HG02884 (cell line): ENCODE measurements at regions not wholly inside any gene's neighbourhood (a gene's known extent, or its start where the extent isn't known, plus 50 kb on each side); places are given as distances from the start of the nearest gene placed in this dataset.
"Not testable (repeated sequence)": the region's sequence is repeated elsewhere in the genome, so short reads cannot be mapped to it uniquely, and the experiment has no call there.

ENCODE experiments used
- ATAC-seq: cut with Tn5 transposase; IDR thresholded peaks from one replicate; pipeline ENCODE4 v1.9.1; 2021; ENCODE audit warnings: mild to moderate bottlenecking, moderate library complexity; ENCODE audit not compliant: unreplicated experiment

DNA sequence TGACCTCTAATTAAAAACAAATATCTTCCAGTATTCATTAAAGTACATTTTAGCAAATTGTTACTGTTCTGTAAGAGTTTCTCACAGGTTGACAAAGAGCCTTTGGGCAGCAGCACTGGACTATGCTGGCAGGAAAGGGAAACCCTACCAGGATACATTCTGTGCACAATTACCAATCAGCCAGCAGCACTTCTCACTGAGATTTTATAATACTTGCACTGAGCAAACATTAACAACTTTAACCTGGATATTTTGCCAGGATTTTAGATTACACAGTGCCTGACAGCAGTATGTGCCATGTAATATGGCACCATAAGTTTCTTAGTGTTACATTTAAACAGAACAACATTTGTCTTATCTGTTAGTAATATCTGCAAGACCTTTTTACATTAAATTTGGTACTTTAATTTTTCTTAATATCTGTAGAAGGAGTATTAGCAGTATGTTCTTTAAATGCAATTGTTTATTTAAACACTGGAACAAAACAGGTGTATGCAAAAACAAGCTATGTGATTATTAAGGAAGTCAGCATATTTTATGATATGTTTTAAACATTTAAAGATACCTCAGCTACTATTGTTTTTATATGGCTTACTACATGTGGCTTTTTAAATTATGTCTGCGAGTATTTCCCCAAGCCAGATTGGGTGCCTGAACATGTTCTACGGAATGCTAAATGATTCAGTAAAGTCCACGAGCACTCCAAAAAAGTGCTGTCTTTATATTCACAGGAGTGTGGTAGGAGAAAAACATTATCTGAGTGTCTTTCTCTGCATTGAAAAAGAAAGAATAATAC is 699.0 kb upstream of the LUZP2 start:
- no peak for ATAC-seq

DNA sequence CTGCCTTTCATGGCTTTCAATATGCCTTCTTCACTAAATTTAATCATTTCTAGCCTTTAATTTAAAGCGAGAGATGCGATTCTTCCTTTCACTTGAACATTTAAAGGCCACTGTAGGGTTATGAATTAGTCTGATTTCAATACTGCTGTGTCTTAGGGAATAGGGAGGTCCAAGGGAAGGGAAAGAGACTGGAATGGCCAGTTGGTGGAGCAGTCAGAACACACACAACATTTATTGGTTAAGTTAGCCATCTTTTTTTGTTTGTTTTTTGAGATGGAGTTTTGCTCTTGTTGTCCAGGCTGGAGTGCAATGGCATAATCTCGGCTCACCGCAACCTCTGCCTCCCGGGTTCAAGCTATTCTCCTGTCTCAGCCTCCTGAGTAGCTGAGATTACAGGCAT is 662.5 kb upstream of the LUZP2 start:
- ATAC-seq: not testable (repeated sequence)

DNA sequence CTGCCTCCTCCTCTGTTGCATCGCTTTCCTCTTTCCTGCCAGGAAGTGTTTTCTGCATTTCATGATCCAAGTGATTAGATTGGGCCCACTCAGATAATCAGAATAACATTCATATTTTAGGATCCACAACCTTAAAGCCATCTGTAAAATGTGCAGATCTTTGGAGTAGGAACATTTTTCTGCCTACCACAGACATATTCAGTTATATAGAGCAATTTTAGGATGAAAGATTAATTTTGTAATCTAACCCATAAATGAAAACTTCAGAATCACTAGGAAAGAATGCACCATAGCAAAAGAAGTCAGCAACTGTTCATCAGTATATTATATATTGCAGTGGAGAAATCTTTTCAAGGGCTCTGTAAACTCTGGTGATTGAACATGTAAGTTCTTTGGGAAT is 659.9 kb upstream of the LUZP2 start:
- no peak for ATAC-seq

DNA sequence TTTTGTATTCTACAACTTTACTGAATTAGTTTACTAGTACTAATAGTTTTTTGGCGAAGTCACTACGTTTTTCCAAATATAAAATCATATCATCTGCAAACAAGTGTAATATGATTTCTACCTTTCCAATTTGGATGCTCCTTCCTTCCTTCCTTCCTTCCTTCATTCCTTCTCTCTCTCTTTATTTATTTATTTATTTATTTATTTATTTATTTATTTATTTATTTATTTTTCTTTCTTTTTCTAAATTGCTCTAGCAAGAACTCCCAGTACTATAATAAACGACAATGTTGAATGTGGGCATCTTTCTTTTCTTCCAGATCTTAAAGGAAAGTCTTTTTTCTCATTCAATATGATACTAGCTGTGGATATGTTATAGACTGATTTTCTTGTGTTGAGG is 656.0 kb upstream of the LUZP2 start:
- no peak for ATAC-seq

DNA sequence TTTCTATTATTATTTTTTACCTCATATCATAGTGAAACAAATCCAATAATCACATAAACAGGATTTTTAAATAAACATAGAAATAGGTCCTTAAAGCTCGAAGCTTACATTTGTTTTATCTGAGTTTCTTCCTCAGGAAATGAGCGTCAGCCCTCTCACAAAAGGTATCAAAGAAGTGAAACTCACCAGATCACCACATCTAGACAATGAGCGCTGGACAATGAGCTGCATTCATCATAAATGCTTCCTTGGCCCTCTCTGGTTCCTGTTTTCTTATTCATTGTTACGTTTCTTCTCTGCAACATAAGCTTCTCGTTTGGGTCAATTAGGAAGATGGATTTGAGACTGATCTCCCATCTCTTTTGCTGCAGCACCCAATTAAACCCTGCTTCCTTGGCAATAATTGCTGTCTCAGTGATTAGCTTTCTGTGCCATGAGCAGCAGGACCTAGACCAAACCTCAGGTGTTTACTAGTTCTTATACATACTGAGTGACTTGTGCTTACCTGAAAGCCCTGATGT is 649.9 kb upstream of the LUZP2 start:
- no peak for ATAC-seq

DNA sequence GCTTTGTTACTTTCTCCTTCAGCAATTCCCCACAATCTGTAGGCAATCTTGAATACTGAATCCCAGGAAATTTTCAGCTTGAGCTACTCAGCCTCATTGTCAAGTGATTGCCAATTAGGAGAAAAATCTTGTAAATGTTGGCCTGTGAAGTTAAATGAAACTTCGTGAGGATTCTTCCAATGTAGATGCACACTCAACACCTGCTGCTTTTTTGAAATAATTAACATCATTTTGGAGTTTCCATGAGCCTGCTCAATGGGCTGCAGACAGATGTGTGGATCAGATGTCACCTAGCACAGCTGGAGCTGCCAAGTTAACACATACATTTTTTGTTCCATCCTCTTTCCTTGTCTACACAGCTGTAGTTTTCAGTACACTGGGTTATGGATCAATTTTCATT is 645.6 kb upstream of the LUZP2 start:
- ATAC-seq: no peak

DNA sequence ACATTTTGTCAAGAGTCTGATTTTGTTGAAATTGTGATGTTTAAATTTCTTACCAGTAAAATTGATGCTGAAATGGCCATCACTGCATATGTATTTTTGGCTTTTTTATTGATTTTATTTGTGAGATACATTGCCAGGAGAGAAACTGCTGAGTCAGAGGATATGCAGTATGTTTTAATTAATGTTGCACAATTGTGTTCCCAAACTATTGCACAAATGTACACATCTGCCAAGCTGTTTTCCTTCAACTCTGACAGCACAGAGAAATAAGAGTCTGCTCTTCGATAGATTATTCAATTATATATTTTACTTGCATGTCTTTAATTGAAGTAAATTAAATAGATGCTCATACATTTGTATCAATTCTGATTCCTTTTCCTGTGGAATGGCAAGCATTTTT is 640.2 kb upstream of the LUZP2 start:
- ATAC-seq: no peak

DNA sequence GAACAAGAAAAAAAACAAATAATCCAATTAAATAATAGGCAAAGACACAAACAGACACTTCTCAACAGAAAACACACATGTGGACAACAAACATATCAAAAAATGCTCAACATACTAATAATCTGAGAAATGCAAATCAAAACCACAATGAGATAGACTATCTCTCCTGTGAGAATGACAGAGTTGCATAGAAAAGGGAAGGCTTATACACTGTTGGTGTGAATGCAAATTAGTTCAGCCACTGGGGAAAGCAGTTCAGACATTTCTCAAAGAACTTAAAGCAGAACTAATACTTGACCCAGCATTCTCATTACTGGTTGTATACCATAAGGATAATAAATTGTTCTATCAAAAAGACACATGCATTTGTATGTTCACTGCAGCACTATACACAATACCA is 637.8 kb upstream of the LUZP2 start:
- ATAC-seq: no peak

DNA sequence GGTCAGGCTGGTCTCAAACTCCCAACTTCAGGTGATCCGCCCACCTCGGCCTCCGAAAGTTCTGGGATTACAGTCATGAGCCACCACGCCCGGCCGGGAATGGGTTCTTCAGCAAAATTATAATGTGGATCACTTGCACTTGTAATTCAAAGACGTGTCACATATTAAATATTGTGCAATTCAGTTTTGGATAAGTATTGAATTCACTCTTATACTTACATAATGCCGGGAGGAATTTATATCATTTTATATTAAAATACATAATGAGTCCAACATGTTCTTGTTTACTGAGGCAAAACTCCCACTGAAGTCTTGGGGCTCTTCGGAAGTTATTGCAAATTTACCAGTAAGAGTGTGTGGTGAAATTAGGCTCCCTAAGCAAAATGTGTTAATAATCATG is 635.2 kb upstream of the LUZP2 start:
- ATAC-seq: no peak

DNA sequence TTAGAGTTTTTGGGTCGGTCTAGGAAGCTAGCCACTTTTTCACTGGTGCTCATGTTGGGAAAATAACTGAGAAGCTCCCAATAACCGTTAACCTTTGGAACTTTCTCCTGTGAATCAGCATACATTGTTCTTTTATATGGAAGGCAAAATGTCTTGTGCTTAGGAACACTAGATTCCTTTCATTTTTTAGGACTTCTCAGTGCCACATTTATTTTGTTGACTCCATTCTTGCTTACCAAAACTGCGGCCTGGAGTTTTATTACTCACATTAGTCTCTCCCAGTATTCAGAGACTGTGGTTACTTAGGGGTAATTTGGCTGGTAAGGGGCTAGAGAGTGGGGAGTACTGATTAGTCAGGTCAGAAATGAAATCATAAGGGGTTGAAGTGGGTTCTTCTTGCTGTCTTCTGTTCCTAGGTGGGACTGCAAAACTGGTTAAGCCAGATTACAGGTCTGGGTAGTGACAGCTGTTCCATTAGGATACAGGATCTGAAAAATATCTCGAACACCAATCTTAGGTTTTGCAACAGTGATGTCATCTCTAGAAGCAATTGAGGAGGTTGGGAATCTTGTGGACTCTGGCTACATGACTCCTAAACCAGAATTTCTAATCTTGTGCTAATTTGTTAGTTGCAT is 631.4 kb upstream of the LUZP2 start:
- ATAC-seq: no peak

DNA sequence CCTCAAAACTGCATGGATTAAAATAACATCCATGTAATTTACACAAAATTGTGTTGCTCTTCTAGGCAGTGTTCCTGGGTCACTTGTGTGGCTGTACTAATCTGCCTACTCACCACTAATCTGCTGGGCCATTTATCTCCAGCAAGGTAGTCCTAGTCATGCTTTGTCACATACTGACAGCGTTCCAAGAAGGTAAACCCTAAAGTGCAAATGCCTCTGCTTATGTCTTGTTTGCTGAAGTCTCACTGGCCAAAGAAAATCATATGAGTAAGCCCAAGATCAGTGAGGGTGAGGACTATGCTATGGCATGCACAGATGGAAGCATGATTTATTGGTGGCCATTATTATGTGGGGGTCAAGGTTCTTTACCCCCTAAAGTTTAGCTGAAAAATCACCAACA is 630.2 kb upstream of the LUZP2 start:
- no peak for ATAC-seq

DNA sequence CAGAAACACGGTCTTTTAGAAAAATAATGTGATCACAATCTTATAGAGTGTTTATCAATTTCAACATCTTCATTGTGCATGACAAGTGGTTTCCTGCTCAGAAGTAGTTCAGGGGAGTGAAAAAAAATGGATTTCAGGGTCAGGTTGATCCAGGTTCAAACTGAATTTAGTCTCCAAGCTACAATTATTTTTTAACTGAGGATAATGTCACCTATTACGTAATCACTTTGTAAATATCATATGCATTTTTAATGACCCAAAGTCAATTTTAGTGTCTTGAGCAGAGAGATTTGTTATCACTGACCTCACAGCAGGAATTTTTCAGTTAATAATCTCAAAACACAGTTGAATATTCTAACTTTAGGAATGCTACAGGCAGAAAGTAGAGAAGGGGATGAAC is 627.2 kb upstream of the LUZP2 start:
- ATAC-seq: no peak

DNA sequence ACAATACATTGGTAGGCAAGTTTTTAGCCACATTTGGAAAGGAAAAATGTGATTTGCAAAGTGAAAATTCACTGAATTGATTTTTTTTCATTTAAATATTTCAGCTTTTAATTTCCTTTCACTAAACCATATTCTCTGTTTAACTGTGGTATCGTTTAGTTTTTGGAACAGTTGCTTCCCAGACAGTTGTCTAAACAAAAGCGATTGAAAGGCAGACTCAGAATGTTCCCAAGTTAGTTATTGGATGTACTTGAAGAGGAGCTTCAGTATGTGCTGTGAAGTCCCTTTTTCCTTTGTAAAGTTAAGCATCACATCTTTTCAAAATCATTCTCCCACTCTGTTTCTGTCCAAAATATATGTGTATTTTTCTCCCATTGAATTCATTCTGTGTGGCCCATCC is 623.4 kb upstream of the LUZP2 start:
- ATAC-seq: no peak

DNA sequence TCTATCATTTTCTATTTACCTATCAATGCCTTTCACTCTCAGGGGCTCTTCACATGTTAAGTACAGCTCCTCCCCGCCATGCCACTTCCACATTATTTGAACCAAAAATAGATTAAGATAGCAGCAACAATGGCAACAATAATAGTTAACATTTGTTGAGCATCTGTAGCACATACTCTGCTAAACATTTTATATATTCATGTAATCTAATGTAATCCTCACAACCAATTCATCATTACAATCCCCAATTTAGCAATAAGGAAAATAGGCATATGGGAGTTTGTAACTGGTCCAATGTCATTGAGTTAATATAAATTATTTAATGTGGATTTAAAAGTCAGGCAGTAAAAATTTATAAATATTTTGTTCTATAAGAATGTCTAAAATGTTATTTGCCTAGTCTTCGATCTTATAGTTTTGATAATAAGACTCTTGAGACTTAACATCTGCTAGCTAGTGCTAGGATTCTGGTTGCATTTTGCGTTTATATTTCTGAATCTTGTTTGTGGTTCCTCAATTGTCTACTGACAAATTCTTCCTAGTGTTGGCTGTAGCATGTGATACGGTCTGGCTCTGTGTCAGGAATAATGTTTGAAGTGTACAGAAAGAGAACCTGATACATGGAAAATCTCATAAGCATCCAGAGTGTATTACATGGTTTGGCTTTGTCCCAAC is 621.5 kb upstream of the LUZP2 start:
- no peak for ATAC-seq

DNA sequence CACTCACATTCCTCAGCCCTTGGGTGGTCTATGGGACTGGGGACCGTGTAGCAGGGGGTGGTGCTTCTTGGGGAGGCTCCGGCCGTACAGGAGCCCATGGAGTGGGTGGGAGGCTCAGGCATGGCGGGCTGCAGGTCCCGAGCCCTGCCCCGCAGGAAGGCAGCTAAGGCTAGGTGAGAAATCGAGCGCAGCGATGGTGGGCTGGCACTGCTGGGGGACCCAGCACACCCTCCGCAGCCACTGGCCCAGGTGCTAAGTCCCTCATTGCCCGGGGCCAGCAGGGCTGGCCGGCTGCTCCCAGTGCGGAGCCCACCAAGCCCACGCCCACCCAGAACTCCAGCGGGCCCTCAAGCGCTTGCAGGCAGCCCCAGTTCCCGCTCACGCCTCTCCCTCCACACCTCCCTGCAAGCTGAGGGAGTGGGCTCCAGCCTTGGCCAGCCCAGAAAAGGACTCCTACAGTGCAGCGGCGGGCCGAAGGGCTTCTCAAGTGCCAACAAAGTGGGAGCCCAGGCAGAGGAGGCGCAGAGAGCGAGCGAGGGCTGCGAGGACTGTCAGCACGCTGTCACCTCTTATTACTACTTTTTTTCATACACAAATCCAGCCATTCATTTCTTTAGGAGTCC is 613.3 kb upstream of the LUZP2 start:
- not testable (repeated sequence) for ATAC-seq

DNA sequence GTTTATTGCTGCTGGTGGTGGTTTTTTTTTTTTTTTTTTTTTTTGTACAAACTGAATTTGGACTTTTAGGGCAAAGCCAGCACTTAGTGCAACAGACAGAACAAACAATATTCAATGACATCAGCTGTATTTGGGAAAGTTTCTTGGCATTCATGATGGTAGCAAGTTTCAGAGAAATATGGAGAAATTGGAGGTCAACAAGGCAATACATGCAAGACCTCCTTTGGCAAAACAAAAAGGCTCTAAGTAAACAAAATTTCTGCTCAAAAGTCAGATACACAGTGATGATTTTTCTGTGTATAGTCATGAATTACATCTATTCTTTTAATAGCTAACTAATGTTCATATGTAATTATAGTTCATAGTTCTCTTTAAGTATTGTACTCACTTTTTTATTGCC is 612.5 kb upstream of the LUZP2 start:
- no peak for ATAC-seq

DNA sequence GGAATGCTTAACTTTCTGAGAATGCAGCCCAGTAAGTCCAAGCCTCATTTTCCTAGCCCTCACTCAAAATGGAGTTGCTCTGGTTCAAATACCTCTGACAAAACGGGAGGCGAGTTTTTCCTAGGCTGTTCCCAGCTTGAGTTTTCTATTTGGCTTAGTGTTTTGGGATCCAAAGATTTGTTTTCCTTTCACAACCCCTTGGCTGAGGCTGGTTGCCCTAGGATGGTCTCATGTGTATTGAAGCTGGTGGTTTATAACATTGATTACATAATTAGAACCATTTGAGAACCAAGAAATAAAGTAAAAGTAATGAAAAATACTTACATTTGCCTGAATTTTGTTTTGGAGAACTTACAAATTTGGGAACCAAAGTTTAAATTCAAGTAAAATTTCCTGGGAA is 611.1 kb upstream of the LUZP2 start:
- no peak for ATAC-seq

DNA sequence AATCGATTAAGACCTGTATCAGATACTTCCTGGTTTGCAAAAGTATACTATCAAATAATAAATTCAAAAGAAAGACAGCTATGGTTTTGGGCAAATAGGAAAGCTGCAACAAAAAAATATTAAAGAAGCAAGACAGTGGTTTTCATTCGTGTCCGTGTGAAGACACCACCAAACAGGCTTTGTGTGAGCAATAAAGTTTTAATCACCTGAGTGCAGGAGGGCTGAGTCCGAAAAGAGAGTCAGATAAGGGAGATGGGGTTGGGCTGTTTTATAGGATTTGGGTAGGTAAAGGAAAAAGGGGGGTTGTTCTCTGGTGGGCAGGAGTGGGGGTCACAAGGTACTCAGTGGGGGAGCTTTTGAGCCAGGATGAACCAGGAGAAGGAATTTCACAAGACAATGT is 609.7 kb upstream of the LUZP2 start:
- not testable (repeated sequence) for ATAC-seq

DNA sequence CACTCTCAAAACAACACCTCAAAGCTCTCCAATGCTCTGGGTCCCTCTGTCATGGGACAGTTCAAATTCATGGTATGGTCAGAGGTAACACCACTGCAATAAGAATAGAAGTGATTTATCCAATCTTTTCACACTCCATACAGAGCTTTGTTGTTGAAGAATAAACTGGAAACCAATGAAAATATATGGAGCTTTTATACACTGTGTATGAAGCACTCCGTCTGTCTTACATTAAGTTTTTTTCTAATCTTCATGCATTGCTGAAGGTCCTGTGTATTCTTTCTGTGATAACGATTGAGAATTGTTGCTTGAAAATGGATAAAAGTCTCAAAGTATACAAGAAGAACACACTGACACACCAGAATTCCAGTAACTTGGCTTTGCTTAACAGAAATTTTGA is 603.7 kb upstream of the LUZP2 start:
- no peak for ATAC-seq

DNA sequence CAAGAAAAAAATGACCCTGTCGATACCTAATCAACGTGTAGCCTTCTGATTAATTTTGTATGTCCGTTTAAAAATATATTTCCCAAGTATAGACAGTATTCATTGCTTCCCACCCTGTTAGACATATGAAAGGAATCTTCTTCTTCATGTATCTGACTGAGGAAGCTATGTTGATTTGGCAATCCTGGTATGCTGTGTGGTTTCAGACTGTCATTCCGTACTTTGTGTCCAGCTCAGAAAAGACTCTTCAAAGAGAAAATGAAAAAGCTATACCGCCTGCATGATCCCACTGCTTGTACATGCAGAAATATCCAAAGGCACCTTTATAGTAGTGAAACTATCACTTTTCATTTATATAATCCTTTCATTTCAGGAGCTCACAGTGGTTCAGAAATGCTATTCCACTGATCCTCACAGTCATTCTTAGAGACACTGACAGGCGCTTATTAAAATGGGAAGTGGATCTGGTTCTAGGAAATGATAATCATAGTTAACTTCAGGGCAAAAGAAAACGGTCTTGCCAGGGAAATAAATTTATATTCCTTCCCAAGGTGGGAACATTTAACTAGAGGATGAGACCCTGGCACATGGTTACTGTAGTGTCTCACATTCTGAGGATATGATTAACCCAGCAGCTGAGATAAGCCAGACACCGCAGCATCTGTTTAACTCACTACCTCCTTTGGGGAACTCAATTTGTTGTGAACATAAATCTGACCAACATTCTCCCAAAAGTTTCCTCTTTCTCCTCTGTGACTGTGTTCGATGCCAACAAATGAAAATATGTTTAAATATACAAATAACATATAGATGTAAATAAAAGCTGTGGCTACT is 599.2 kb upstream of the LUZP2 start:
- ATAC-seq: no peak
